K562 (cell line): ENCODE measurements at regions not wholly inside any gene's neighbourhood (a gene's known extent, or its start where the extent isn't known, plus 50 kb on each side); places are given as distances from the start of the nearest gene placed in this dataset.

Experiments
- CTCF ChIP-seq, 3 experiments: IDR thresholded peaks in 2 of 3; conservative IDR thresholded peaks in 1 of 3; 2 replicates each; pipeline ENCODE4 v1.5.1; 2011 to 2012; ENCODE audit warnings: low read length in 3 of 3, mild to moderate bottlenecking in 3 of 3, control low read depth in 2 of 3, improper control_type of control experiment in 1 of 3, inconsistent platforms in 1 of 3, low read depth in 1 of 3, mixed read lengths in 1 of 3, moderate library complexity in 1 of 3; ENCODE audit not compliant: insufficient read depth in 2 of 3
- EZH2 ChIP-seq: IDR thresholded peaks from 2 replicates; pipeline ENCODE4 v1.6.1; 2012; ENCODE audit warnings: low read depth, mild to moderate bottlenecking, inconsistent platforms, low read length, borderline replicate concordance
- KAT7 ChIP-seq: sonication (generic); formaldehyde crosslinking; IDR thresholded peaks from 2 replicates; pipeline ENCODE4 v1.8.0; 2022; ENCODE audit warnings: missing genetic modification reagents, mild to moderate bottlenecking, borderline replicate concordance
- MBD2 ChIP-seq: sonication (generic); IDR thresholded peaks from 2 replicates; pipeline ENCODE4 v1.6.1; 2016; ENCODE audit warnings: low read depth, borderline replicate concordance
- ZFP30 ChIP-seq: fragments of 250-450 bp; sonication (Bioruptor Pico); IDR thresholded peaks from 2 replicates; pipeline ENCODE4 v1.8.0; 2022; ENCODE audit warnings: moderate library complexity, mild to moderate bottlenecking, inconsistent platforms, borderline replicate concordance
- ZSCAN29 ChIP-seq: fragments of 450-650 bp; IDR thresholded peaks from 2 replicates; pipeline ENCODE4 v1.6.1; 2017

GRCh38 chr11:38819981-38820380 is 2221.9 kb upstream of the RAG2 start:
- TF ChIP-seq ZSCAN29 (no peak), CTCF (IDR thresholded peaks at IDR 0.05 in 2 of 3, conservative IDR thresholded peaks at IDR 0.05 in 1 of 3; ENCODE audit: insufficient read depth in 2 of 3, low read depth in 1 of 3, low read length in 3 of 3) (no peak), KAT7 (CRISPR knock-in tag) (no peak), EZH2 (no peak), ZFP30 (CRISPR knock-in tag) (no peak), MBD2 (no peak)
